ENCODE measurements at regions not wholly inside any gene's neighbourhood (a gene's known extent, or its start where the extent isn't known, plus 50 kb on each side); places are given as distances from the start of the nearest gene placed in this dataset.

DNA sequence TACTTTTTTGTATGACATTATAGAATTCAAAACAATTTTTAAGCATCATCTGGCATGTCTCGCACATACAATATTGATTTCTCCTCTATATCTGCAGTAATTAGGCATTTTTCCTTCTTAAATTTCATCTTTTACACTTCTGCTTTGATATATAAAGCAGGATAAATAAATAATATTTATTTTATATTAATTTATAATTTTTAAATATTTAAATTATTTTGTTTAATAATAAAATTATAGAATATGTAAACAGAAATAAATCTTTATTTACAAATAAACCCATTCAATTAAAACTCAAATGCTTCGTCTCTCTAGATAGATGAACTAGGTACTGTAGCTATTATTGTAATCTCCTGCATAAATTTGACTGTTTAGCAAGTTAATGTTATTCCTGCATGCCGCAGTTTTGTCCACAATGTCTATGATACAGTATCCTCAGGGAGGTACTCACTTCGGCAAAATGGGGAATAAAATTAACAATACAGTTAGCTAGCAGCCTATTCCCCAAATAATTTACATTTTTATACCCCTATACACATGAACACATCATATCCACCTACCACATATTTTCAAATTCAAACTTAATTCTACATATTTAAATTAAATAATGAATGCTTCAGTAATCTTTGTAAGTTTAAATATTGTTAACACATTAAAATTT is 473.6 kb upstream of the SLC10A2 start:
- Histone ChIP-seq H3K4me1 (ENCODE audit: control insufficient read depth, insufficient read depth, low read length, poor library complexity, severe bottlenecking) (no peaks in the 10 kb centered on the region), H3K27ac (ENCODE audit: insufficient read depth, low read length, poor library complexity, severe bottlenecking) (no peak overlapping the region), H3K9me3 (ENCODE audit: control insufficient read depth, low read length) (no peaks in the 10 kb centered on the region), H3K27me3 (replicated peaks; ENCODE audit: control insufficient read depth, insufficient read depth, low read length, poor library complexity, severe bottlenecking) (no peaks in the 10 kb centered on the region), H3K36me3 (ENCODE audit: control insufficient read depth, insufficient read depth, low read length) (no peaks in the 10 kb centered on the region), H3K4me3 (ENCODE audit: insufficient read depth, low read depth, low read length, poor library complexity, severe bottlenecking) (no peak overlapping the region)
- no peak for DNase-seq

DNA sequence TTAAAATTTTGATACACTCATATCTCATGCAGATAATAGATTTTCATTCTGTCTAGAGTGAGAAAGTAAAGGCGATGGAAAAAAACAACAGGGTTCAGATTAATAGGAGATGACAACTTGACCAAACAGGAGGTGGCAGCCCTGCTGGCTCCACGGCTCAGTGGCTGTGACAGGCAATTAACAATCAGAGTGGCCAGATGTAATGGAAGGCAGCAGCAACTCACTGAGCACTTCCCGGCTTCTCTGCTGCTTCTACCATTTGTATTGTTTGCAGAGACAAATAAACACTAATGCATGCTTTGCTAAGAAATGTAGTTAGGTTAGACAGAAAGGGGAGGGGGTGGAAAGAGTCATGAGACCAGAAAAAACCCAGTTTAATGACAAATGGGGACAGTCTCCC is 473.0 kb upstream of the SLC10A2 start:
- H3K9me3 ChIP-seq (ENCODE audit: control insufficient read depth, low read length): no peaks in the 10 kb centered on the region
- no peaks in the 10 kb centered on the region for H3K36me3 ChIP-seq (ENCODE audit: control insufficient read depth, insufficient read depth, low read length)
- H3K27ac ChIP-seq (ENCODE audit: insufficient read depth, low read length, poor library complexity, severe bottlenecking): no peak overlapping the region
- DNase-seq: no peak
- no peaks in the 10 kb centered on the region for H3K4me1 ChIP-seq (ENCODE audit: control insufficient read depth, insufficient read depth, low read length, poor library complexity, severe bottlenecking)
- H3K4me3 ChIP-seq (ENCODE audit: insufficient read depth, low read depth, low read length, poor library complexity, severe bottlenecking): no peak overlapping the region
- H3K27me3 ChIP-seq (replicated peaks; ENCODE audit: control insufficient read depth, insufficient read depth, low read length, poor library complexity, severe bottlenecking): no peaks in the 10 kb centered on the region

DNA sequence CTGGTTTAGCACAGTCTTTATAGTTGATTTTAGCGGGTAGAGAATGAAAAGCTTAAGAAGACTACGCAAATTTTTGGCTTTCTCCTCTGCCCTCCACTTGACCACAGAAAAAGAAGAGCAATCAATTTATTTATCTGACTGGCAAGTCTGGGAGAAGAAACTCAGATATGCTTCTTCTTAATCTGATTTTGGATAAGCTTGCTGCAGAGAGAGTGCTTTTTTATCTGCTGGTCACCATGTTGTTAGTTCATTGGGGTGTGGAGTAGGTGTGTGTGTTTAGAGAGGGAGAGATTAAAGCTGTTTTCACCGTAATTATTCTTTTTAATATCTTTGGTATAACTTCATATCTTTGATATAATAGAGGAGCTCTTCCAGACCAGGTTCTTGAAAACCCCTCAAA is 471.4 kb upstream of the SLC10A2 start:
- Histone ChIP-seq H3K9me3 (ENCODE audit: control insufficient read depth, low read length) (no peaks in the 10 kb centered on the region), H3K4me1 (ENCODE audit: control insufficient read depth, insufficient read depth, low read length, poor library complexity, severe bottlenecking) (no peaks in the 10 kb centered on the region), H3K36me3 (ENCODE audit: control insufficient read depth, insufficient read depth, low read length) (no peaks in the 10 kb centered on the region), H3K27me3 (replicated peaks; ENCODE audit: control insufficient read depth, insufficient read depth, low read length, poor library complexity, severe bottlenecking) (no peaks in the 10 kb centered on the region), H3K4me3 (ENCODE audit: insufficient read depth, low read depth, low read length, poor library complexity, severe bottlenecking) (no peak overlapping the region), H3K27ac (ENCODE audit: insufficient read depth, low read length, poor library complexity, severe bottlenecking) (no peak overlapping the region)
- no peak for DNase-seq

DNA sequence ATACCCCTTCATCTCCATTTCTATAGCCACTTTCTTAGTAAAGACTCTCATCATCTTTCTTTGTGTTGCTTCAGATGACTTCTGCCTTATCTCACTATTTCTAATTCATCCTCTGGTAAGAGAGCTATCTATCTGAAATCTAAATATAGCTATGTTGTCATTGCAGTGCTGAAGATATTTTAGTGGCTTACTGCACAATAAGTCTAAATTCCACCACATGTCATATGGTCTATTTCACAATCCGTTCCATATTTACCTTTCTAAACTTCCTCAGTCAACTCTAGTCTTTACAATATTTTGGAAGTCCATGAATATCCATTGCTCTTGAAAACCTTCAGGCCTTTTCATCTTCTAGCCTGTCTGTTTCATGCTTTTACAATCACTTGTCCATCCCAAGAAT is 465.1 kb upstream of the SLC10A2 start:
- no peaks in the 10 kb centered on the region for H3K4me1 ChIP-seq (ENCODE audit: control insufficient read depth, insufficient read depth, low read length, poor library complexity, severe bottlenecking)
- no peaks in the 10 kb centered on the region for H3K27me3 ChIP-seq (replicated peaks; ENCODE audit: control insufficient read depth, insufficient read depth, low read length, poor library complexity, severe bottlenecking)
- no peak for DNase-seq
- H3K4me3 ChIP-seq (ENCODE audit: insufficient read depth, low read depth, low read length, poor library complexity, severe bottlenecking): no peak overlapping the region
- H3K27ac ChIP-seq (ENCODE audit: insufficient read depth, low read length, poor library complexity, severe bottlenecking): no peak overlapping the region
- H3K36me3 ChIP-seq (ENCODE audit: control insufficient read depth, insufficient read depth, low read length): no peaks in the 10 kb centered on the region
- H3K9me3 ChIP-seq (ENCODE audit: control insufficient read depth, low read length): no peaks in the 10 kb centered on the region

DNA sequence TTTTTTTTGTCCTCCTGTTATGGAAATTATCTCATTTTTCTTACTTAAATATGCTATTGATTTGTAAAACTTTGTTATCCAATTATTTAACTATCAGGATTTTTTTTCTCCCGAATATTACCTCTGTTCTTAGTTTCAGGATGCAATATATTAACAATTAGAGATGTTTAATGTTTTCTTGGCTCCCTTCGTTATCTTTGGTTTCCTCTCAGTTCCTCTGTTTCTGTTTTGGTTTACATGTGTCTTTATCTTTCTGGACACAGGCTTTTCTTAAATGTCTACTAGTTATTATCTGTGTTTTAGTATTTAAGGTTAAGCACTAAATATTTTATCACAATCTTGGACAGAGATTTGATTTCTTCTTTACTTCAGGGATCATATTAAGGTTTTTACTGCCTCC is 462.2 kb upstream of the SLC10A2 start:
- no peaks in the 10 kb centered on the region for H3K9me3 ChIP-seq (ENCODE audit: control insufficient read depth, low read length)
- no peak for DNase-seq
- no peaks in the 10 kb centered on the region for H3K36me3 ChIP-seq (ENCODE audit: control insufficient read depth, insufficient read depth, low read length)

DNA sequence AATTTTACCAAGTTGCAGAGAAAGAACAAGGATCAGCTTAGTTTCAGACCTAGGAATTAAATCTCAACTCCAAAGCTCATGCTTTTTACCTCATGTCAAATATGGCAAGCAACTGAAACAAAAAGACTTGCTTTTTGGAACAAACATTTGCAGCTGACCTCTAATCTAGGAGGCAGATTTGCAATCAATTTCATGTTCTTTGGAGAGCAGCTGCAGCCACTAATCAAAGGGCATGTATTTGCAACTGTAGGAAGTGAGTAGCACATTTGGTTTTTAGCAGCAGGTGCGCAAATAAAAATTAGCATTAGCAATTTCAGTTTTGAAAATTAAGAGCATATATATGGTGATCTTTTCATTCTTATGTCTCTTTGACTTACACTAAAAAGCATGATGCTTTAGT is 459.3 kb upstream of the SLC10A2 start:
- H3K4me3 ChIP-seq (ENCODE audit: insufficient read depth, low read depth, low read length, poor library complexity, severe bottlenecking): no peak overlapping the region
- no peaks in the 10 kb centered on the region for H3K9me3 ChIP-seq (ENCODE audit: control insufficient read depth, low read length)
- no peak overlapping the region for H3K27ac ChIP-seq (ENCODE audit: insufficient read depth, low read length, poor library complexity, severe bottlenecking)
- no peaks in the 10 kb centered on the region for H3K4me1 ChIP-seq (ENCODE audit: control insufficient read depth, insufficient read depth, low read length, poor library complexity, severe bottlenecking)
- H3K36me3 ChIP-seq (ENCODE audit: control insufficient read depth, insufficient read depth, low read length): no peaks in the 10 kb centered on the region
- no peaks in the 10 kb centered on the region for H3K27me3 ChIP-seq (replicated peaks; ENCODE audit: control insufficient read depth, insufficient read depth, low read length, poor library complexity, severe bottlenecking)
- no peak for DNase-seq

More for the DNA sequence above, 462.2 kb upstream of the SLC10A2 start:
- no peak overlapping the region for H3K27ac ChIP-seq (ENCODE audit: insufficient read depth, low read length, poor library complexity, severe bottlenecking)
- H3K27me3 ChIP-seq (replicated peaks; ENCODE audit: control insufficient read depth, insufficient read depth, low read length, poor library complexity, severe bottlenecking): no peaks in the 10 kb centered on the region
- no peak overlapping the region for H3K4me3 ChIP-seq (ENCODE audit: insufficient read depth, low read depth, low read length, poor library complexity, severe bottlenecking)
- H3K4me1 ChIP-seq (ENCODE audit: control insufficient read depth, insufficient read depth, low read length, poor library complexity, severe bottlenecking): no peaks in the 10 kb centered on the region

DNA sequence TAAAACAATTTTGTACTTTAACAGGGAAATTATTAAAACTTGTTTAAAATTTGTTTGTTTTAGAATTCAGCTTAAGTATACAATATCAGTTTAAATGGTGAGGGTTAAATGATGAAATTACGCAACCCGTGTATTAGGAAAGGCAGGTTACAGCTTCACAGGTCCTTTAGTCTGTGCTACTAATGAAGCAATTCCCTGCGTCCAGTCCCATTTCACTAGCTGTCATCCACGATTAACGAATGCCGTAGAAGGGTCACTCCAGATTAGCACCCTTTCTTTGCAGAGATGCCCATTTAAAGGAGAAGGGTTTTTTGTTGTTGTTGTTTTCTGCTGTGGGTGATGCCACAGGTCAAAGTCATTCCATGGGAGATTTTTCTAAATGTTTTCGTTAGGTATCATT is 457.6 kb upstream of the SLC10A2 start:
- H3K4me3 ChIP-seq (ENCODE audit: insufficient read depth, low read depth, low read length, poor library complexity, severe bottlenecking): no peak overlapping the region
- H3K27ac ChIP-seq (ENCODE audit: insufficient read depth, low read length, poor library complexity, severe bottlenecking): no peak overlapping the region
- H3K4me1 ChIP-seq (ENCODE audit: control insufficient read depth, insufficient read depth, low read length, poor library complexity, severe bottlenecking): no peaks in the 10 kb centered on the region
- H3K9me3 ChIP-seq (ENCODE audit: control insufficient read depth, low read length): no peaks in the 10 kb centered on the region
- no peaks in the 10 kb centered on the region for H3K36me3 ChIP-seq (ENCODE audit: control insufficient read depth, insufficient read depth, low read length)
- no peak for DNase-seq
- no peaks in the 10 kb centered on the region for H3K27me3 ChIP-seq (replicated peaks; ENCODE audit: control insufficient read depth, insufficient read depth, low read length, poor library complexity, severe bottlenecking)

DNA sequence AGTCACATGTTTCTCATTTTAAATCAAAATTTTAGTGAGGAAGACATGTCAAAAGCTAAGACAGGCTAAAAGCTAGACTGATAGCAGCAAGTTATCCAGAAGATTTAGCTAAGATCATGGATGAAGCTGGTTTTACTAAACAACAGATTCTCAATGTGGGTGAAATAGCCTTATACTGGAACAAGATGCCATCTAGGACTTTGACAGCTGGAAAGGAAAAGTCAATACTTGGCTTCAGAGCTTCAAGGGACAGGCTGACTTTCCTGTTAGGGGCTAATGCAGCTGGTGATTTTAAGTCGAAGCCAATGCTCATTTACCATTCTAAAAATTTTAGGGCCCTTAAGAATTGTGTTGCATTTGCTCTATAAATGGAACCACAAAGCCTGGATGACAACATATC is 455.3 kb upstream of the SLC10A2 start:
- Histone ChIP-seq H3K4me3 (ENCODE audit: insufficient read depth, low read depth, low read length, poor library complexity, severe bottlenecking) (no peak overlapping the region), H3K36me3 (ENCODE audit: control insufficient read depth, insufficient read depth, low read length) (no peaks in the 10 kb centered on the region), H3K4me1 (ENCODE audit: control insufficient read depth, insufficient read depth, low read length, poor library complexity, severe bottlenecking) (no peaks in the 10 kb centered on the region), H3K27me3 (replicated peaks; ENCODE audit: control insufficient read depth, insufficient read depth, low read length, poor library complexity, severe bottlenecking) (no peaks in the 10 kb centered on the region), H3K27ac (ENCODE audit: insufficient read depth, low read length, poor library complexity, severe bottlenecking) (no peak overlapping the region), H3K9me3 (ENCODE audit: control insufficient read depth, low read length) (no peaks in the 10 kb centered on the region)
- DNase-seq: no peak

DNA sequence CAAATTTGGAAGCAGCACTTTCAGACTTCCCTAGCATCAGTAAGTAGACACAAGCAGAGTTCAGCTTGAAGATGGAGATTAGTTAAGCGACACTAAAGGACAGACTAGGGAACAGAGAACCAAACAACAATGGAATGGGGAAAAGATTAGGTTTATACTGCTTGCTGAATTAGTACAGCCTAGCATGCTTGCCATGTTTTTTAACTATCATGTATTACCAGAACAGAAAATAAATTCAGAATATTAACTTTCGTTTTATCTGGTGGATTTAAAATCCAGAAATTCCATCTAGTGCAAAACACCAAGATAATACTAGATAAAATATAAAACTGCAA is 451.5 kb upstream of the SLC10A2 start:
- Histone ChIP-seq H3K27ac (ENCODE audit: insufficient read depth, low read length, poor library complexity, severe bottlenecking) (no peak overlapping the region), H3K9me3 (ENCODE audit: control insufficient read depth, low read length) (no peaks in the 10 kb centered on the region), H3K36me3 (ENCODE audit: control insufficient read depth, insufficient read depth, low read length) (no peaks in the 10 kb centered on the region), H3K4me1 (ENCODE audit: control insufficient read depth, insufficient read depth, low read length, poor library complexity, severe bottlenecking) (no peaks in the 10 kb centered on the region), H3K4me3 (ENCODE audit: insufficient read depth, low read depth, low read length, poor library complexity, severe bottlenecking) (no peak overlapping the region), H3K27me3 (replicated peaks; ENCODE audit: control insufficient read depth, insufficient read depth, low read length, poor library complexity, severe bottlenecking) (no peaks in the 10 kb centered on the region)
- no peak for DNase-seq

DNA sequence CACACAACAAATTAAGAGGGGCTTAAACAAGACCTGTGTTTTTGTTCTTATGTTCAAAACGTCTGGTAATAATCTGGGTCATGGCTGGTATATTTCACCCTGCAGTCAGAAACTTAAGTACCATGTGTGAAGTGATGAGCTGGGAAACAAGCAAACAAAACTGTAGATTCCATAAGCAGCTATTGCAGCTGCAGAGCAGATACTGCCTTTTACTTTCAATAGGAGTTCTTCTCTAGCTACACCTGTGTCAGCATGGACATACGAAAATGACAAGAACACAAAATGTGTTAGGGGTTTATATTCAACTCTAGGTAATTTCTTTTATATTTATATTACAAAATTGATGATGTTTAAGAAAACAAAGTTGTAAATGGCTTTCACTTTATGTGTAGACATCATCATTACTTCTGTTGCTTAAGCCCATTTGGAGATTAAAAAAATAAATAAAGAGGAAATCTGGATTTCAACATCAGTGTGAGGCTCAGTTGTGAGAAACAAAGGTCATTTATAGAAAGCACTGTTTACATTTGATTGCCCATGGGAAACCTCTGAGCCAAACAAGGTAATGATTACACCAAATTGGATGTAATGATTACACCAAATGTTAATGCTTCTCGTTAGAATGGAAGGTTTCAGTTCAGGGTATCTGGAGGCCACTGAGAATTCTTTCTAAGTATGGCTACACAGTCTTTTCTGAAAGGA is 451.0 kb upstream of the SLC10A2 start:
- Histone ChIP-seq H3K4me3 (ENCODE audit: insufficient read depth, low read depth, low read length, poor library complexity, severe bottlenecking) (no peak overlapping the region), H3K4me1 (ENCODE audit: control insufficient read depth, insufficient read depth, low read length, poor library complexity, severe bottlenecking) (no peaks in the 10 kb centered on the region), H3K9me3 (ENCODE audit: control insufficient read depth, low read length) (no peaks in the 10 kb centered on the region), H3K27me3 (replicated peaks; ENCODE audit: control insufficient read depth, insufficient read depth, low read length, poor library complexity, severe bottlenecking) (no peaks in the 10 kb centered on the region), H3K36me3 (ENCODE audit: control insufficient read depth, insufficient read depth, low read length) (no peaks in the 10 kb centered on the region), H3K27ac (ENCODE audit: insufficient read depth, low read length, poor library complexity, severe bottlenecking) (no peak overlapping the region)
- no peak for DNase-seq
